H9 (cell line): ENCODE measurements at regions not wholly inside any gene's neighbourhood (a gene's known extent, or its start where the extent isn't known, plus 50 kb on each side); places are given as distances from the start of the nearest gene placed in this dataset.

Experiments
- DNase-seq: peaks from one replicate; pipeline ENCODE4 v3.0.0-alpha.2; 2017
- H2AFZ ChIP-seq: one replicate; pipeline ENCODE4 v1.6.1; 2013; ENCODE audit warnings: mild to moderate bottlenecking, low read length, control low read depth, moderate library complexity
- H2AK5ac ChIP-seq: 2 replicates; pipeline ENCODE4 v1.6.1; 2013; ENCODE audit warnings: low read length, control low read depth, mixed read lengths; ENCODE audit not compliant: insufficient read length
- H2BK120ac ChIP-seq: one replicate; pipeline ENCODE4 v1.6.1; 2013; ENCODE audit warnings: low read depth, mild to moderate bottlenecking, low read length, control low read depth, inconsistent platforms; ENCODE audit not compliant: poor library complexity, severe bottlenecking
- H2BK12ac ChIP-seq: 2 replicates; pipeline ENCODE4 v1.6.1; 2013; ENCODE audit warnings: low read length, control low read depth, mixed read lengths, low read depth; ENCODE audit not compliant: insufficient read length
- H2BK15ac ChIP-seq: 2 replicates; pipeline ENCODE4 v1.6.1; 2013; ENCODE audit warnings: low read depth, low read length, control low read depth
- H2BK20ac ChIP-seq: one replicate; pipeline ENCODE4 v1.6.1; 2013; ENCODE audit warnings: low read depth, mild to moderate bottlenecking, low read length, control low read depth, inconsistent platforms; ENCODE audit not compliant: poor library complexity, severe bottlenecking
- H2BK5ac ChIP-seq: 2 replicates; pipeline ENCODE4 v1.6.1; 2013; ENCODE audit warnings: low read length, control low read depth, mixed read lengths; ENCODE audit not compliant: insufficient read length
- H3K14ac ChIP-seq: 2 replicates; pipeline ENCODE4 v1.6.1; 2013; ENCODE audit warnings: low read length, control low read depth; ENCODE audit not compliant: insufficient read depth
- H3K18ac ChIP-seq: 2 replicates; pipeline ENCODE4 v1.6.1; 2013; ENCODE audit warnings: low read depth, mild to moderate bottlenecking, mixed read lengths, low read length, control low read depth; ENCODE audit not compliant: insufficient read length
- H3K23ac ChIP-seq: 2 replicates; pipeline ENCODE4 v1.6.1; 2013; ENCODE audit warnings: low read length, control low read depth, mixed read lengths, low read depth; ENCODE audit not compliant: insufficient read length
- H3K23me2 ChIP-seq: 2 replicates; pipeline ENCODE4 v1.6.1; 2013; ENCODE audit warnings: low read depth, mild to moderate bottlenecking, mixed read lengths, low read length, control low read depth; ENCODE audit not compliant: insufficient read length, poor library complexity, severe bottlenecking
- H3K27ac ChIP-seq: 2 replicates; pipeline ENCODE4 v1.5.1; 2013; ENCODE audit warnings: low read length, control low read depth, mixed read lengths, low read depth; ENCODE audit not compliant: insufficient read length
- H3K27me3 ChIP-seq: 2 replicates; pipeline ENCODE4 v1.6.1; 2013; ENCODE audit warnings: low read length, control low read depth, inconsistent platforms; ENCODE audit not compliant: insufficient read depth
- H3K4ac ChIP-seq: 2 replicates; pipeline ENCODE4 v1.6.1; 2013; ENCODE audit warnings: low read depth, mild to moderate bottlenecking, control low read depth, inconsistent platforms, low read length, moderate library complexity
- H3K4me1 ChIP-seq: 2 replicates; pipeline ENCODE4 v1.6.1; 2013; ENCODE audit warnings: low read length, control low read depth, inconsistent platforms; ENCODE audit not compliant: insufficient read depth
- H3K4me2 ChIP-seq: 2 replicates; pipeline ENCODE4 v1.6.1; 2013; ENCODE audit warnings: low read length, control low read depth, mixed read lengths; ENCODE audit not compliant: insufficient read length, insufficient read depth
- H3K56ac ChIP-seq: 2 replicates; pipeline ENCODE4 v1.6.1; 2013; ENCODE audit warnings: low read depth, mild to moderate bottlenecking, mixed read lengths, low read length, control low read depth; ENCODE audit not compliant: insufficient read length
- H3K79me1 ChIP-seq: 2 replicates; pipeline ENCODE4 v1.6.1; 2013; ENCODE audit warnings: low read depth, mild to moderate bottlenecking, moderate library complexity, low read length, control low read depth, inconsistent platforms; ENCODE audit not compliant: insufficient read depth, poor library complexity, severe bottlenecking
- H3K79me2 ChIP-seq: 2 replicates; pipeline ENCODE4 v1.6.1; 2013; ENCODE audit warnings: low read length, control low read depth, inconsistent platforms; ENCODE audit not compliant: insufficient read depth
- H3K9ac ChIP-seq: 2 replicates; pipeline ENCODE4 v1.6.1; 2013; ENCODE audit warnings: low read length, control low read depth, mixed read lengths; ENCODE audit not compliant: insufficient read length; ENCODE audit errors: extremely low read depth
- H3K9me3 ChIP-seq: one replicate; pipeline ENCODE4 v1.6.1; 2013; ENCODE audit warnings: low read depth, low read length, inconsistent platforms; ENCODE audit not compliant: control insufficient read depth
- H3T11ph ChIP-seq: one replicate; pipeline ENCODE4 v1.6.1; 2013; ENCODE audit warnings: mild to moderate bottlenecking, low read length, control low read depth, inconsistent platforms
- H4K20me1 ChIP-seq: one replicate; pipeline ENCODE4 v1.6.1; 2013; ENCODE audit not compliant: control insufficient read depth, insufficient read length, insufficient read depth
- H4K5ac ChIP-seq: 2 replicates; pipeline ENCODE4 v1.6.1; 2013; ENCODE audit warnings: low read depth, mild to moderate bottlenecking, mixed read lengths, low read length, control low read depth; ENCODE audit not compliant: insufficient read length
- H4K8ac ChIP-seq: replicated peaks from 2 replicates; pipeline ENCODE4 v1.6.1; 2013; ENCODE audit warnings: low read length, control low read depth, mixed read lengths, low read depth; ENCODE audit not compliant: insufficient read length
- H4K91ac ChIP-seq: 2 replicates; pipeline ENCODE4 v1.6.1; 2013; ENCODE audit warnings: low read depth, mild to moderate bottlenecking, moderate library complexity, mixed read lengths, low read length, control low read depth; ENCODE audit not compliant: insufficient read length
- H3K27ac Mint-ChIP-seq, 3 experiments: 2 replicates in 2 of 3; 3 replicates in 1 of 3; pipeline ENCODE4 v1.8.0; 2020 to 2021; ENCODE audit warnings: mixed read lengths in 3 of 3, mild to moderate bottlenecking in 1 of 3, moderate library complexity in 1 of 3
- H3K27me3 Mint-ChIP-seq: 2 replicates; pipeline ENCODE4 v1.8.0; 2021; ENCODE audit warnings: low read depth, mild to moderate bottlenecking, moderate library complexity, mixed read lengths
- H3K36me3 Mint-ChIP-seq, 3 experiments: 2 replicates in 2 of 3; 3 replicates in 1 of 3; pipeline ENCODE4 v1.8.0; 2020 to 2021; ENCODE audit warnings: low read depth in 3 of 3, mixed read lengths in 3 of 3; ENCODE audit not compliant: insufficient read depth in 1 of 3
- H3K4me1 Mint-ChIP-seq, 2 experiments: 2 replicates each; pipeline ENCODE4 v1.8.0; 2020; ENCODE audit warnings: mixed read lengths in 2 of 2
- H3K4me3 Mint-ChIP-seq, 2 experiments: 2 replicates in 1 of 2; 3 replicates in 1 of 2; pipeline ENCODE4 v1.8.0; 2020 to 2021; ENCODE audit warnings: mild to moderate bottlenecking in 2 of 2, mixed read lengths in 2 of 2, moderate library complexity in 1 of 2
- H3K9me3 Mint-ChIP-seq, 2 experiments: 2 replicates in 1 of 2; 3 replicates in 1 of 2; pipeline ENCODE4 v1.8.0; 2020; ENCODE audit warnings: mild to moderate bottlenecking in 2 of 2, mixed read lengths in 2 of 2, moderate library complexity in 1 of 2
- CTCF ChIP-seq: fragments of 200-600 bp; sonication (generic); conservative IDR thresholded peaks from 3 replicates; pipeline ENCODE4 v1.8.0; 2021; ENCODE audit warnings: antibody characterized with exemption, mild to moderate bottlenecking
- WGBS: extraction: QIAGEN DNeasy Blood & Tissue Kit; methylation state at CpG from one replicate; pipeline ENCODE4 v1.1.7; 2013; ENCODE audit warnings: missing lambda C conversion rate, low lambda C conversion rate, mixed read lengths; ENCODE audit not compliant: insufficient read length; ENCODE audit errors: extremely low coverage; 5-methylcytosine and 5-hydroxymethylcytosine counted together

- no CpG with 5 or more reads among the region's 6 CpGs for WGBS
- Mint-ChIP-seq H3K27me3 (no peaks in the 10 kb centered on the region), H3K27ac (no peak overlapping the region), H3K4me1 (peaks cover 0 to 4% of the 10 kb centered on the region in 2 experiments; a peak in 1 of 4 replicates), H3K9me3 (no peaks in the 10 kb centered on the region), H3K36me3 (peaks cover 0 to 2% (median 0%) of the 10 kb centered on the region in 3 experiments; a peak in 1 of 7 replicates), H3K4me3 (no peak overlapping the region)
- Histone ChIP-seq H3K79me1 (no peaks in the 10 kb centered on the region), H3K23me2 (no peaks in the 10 kb centered on the region), H3K14ac (no peak overlapping the region), H3K4me1 (peaks cover 4% of the 10 kb centered on the region; the same call in 1 of the 2 replicates), H2AFZ (peak overlapping the region; percentile 65), H3K9me3 (no peaks in the 10 kb centered on the region), H3K56ac (no peak overlapping the region), H3K27ac (no peak overlapping the region), H4K8ac (peak overlapping the region; percentile 53), H2BK15ac (peak overlapping the region; percentile 24; the same call in 1 of the 2 replicates), H4K20me1 (no peaks in the 10 kb centered on the region), H3T11ph (no peak overlapping the region), H3K27me3 (no peaks in the 10 kb centered on the region), H3K18ac (no peak overlapping the region), H2AK5ac (no peak overlapping the region), H3K4me2 (no peak overlapping the region), H3K23ac (no peak overlapping the region), H4K91ac (no peak overlapping the region), H2BK20ac (no peak overlapping the region), H2BK12ac (no peak overlapping the region), H2BK120ac (no peak overlapping the region), H4K5ac (peak overlapping the region; percentile 20), H3K79me2 (no peaks in the 10 kb centered on the region), H2BK5ac (no peak overlapping the region), H3K9ac (no peak overlapping the region), H3K4ac (no peak overlapping the region)
- TF ChIP-seq CTCF: no peak
- DNase-seq: no peak
Measured at GRCh38 chr18:67650686-67651385, 134.3 kb upstream of the DSEL start.
